Naive thymus-derived CD4-positive, alpha-beta T cell (primary cell): ENCODE measurements at regions not wholly inside any gene's neighbourhood (a gene's known extent, or its start where the extent isn't known, plus 50 kb on each side); places are given as distances from the start of the nearest gene placed in this dataset.

Experiments
- ATAC-seq: fragments of 150-1000 bp; cut with Tn5 transposase; 2 replicates; pipeline ENCODE4 v1.10.0; 2021; ENCODE audit warnings: mild to moderate bottlenecking, moderate library complexity
- CTCF ChIA-PET: fragments of 350-600 bp; sonication (Branson Sonifier 250); formaldehyde crosslinking; loops from one replicate; lab custom pipeline; 2021; ENCODE audit warnings: antibody characterized with exemption; lab: Charles Lee
- POLR2A ChIA-PET: fragments of 350-600 bp; sonication (Branson Sonifier 250); formaldehyde crosslinking; loops from one replicate; lab custom pipeline; 2021; ENCODE audit warnings: antibody characterized with exemption, inconsistent platforms; lab: Charles Lee
- DNase-seq, 9 donors: peaks; one replicate each; pipeline versions ENCODE4 v3.0.0 to v3.0.0-alpha.2; 2020 to 2022; ENCODE audit warnings: mixed read lengths in 1 of 9
- H3K27ac ChIP-seq: one replicate; pipeline ENCODE4 v1.7.0; 2013; ENCODE audit warnings: mild to moderate bottlenecking, low read depth, low read length, moderate library complexity
- H3K27me3 ChIP-seq, 2 donors: one replicate each; pipeline ENCODE4 v1.7.0; 2013; ENCODE audit warnings: low read length in 2 of 2, mild to moderate bottlenecking in 2 of 2, moderate library complexity in 2 of 2; ENCODE audit not compliant: control insufficient read depth in 2 of 2, insufficient read depth in 2 of 2
- H3K36me3 ChIP-seq, 3 experiments: 1 replicate in 2 of 3; 2 replicates in 1 of 3; pipeline ENCODE4 v1.7.0; 2013; ENCODE audit warnings: low read length in 3 of 3, mild to moderate bottlenecking in 3 of 3, moderate library complexity in 1 of 3; ENCODE audit not compliant: insufficient read depth in 3 of 3, control insufficient read depth in 2 of 3
- H3K4me1 ChIP-seq, 2 donors: one replicate each; pipeline ENCODE4 v1.7.0; 2013; ENCODE audit warnings: low read length in 2 of 2, mild to moderate bottlenecking in 2 of 2, moderate library complexity in 1 of 2; ENCODE audit not compliant: control insufficient read depth in 2 of 2, insufficient read depth in 2 of 2
- H3K4me3 ChIP-seq: 2 replicates; pipeline ENCODE4 v1.7.0; 2013; ENCODE audit warnings: mild to moderate bottlenecking, low read length
- H3K9me3 ChIP-seq, 3 experiments: 1 replicate in 2 of 3; 2 replicates in 1 of 3; pipeline ENCODE4 v1.7.0; 2013; ENCODE audit warnings: low read length in 3 of 3; ENCODE audit not compliant: control insufficient read depth in 2 of 3
- H3K27ac Mint-ChIP-seq, 9 donors: one replicate each; pipeline ENCODE4 v1.8.0; 2020 to 2022; ENCODE audit warnings: mixed read lengths in 9 of 9, mild to moderate bottlenecking in 8 of 9, moderate library complexity in 5 of 9, inconsistent platforms in 2 of 9
- H3K27me3 Mint-ChIP-seq, 5 donors: one replicate each; pipeline ENCODE4 v1.8.0; 2021 to 2022; ENCODE audit warnings: mixed read lengths in 5 of 5, mild to moderate bottlenecking in 1 of 5
- H3K36me3 Mint-ChIP-seq, 5 donors: one replicate each; pipeline ENCODE4 v1.8.0; 2020 to 2022; ENCODE audit warnings: mixed read lengths in 5 of 5, mild to moderate bottlenecking in 3 of 5, inconsistent platforms in 1 of 5
- H3K4me1 Mint-ChIP-seq, 7 donors: one replicate each; pipeline ENCODE4 v1.8.0; 2020 to 2022; ENCODE audit warnings: mixed read lengths in 7 of 7, mild to moderate bottlenecking in 3 of 7, inconsistent platforms in 1 of 7
- H3K4me3 Mint-ChIP-seq, 10 donors: one replicate each; pipeline ENCODE4 v1.8.0; 2020 to 2022; ENCODE audit warnings: mild to moderate bottlenecking in 10 of 10, mixed read lengths in 10 of 10, moderate library complexity in 6 of 10, inconsistent platforms in 2 of 10
- H3K9me3 Mint-ChIP-seq, 11 donors: one replicate each; pipeline ENCODE4 v1.8.0; 2020 to 2022; ENCODE audit warnings: mixed read lengths in 11 of 11, mild to moderate bottlenecking in 4 of 11, inconsistent platforms in 1 of 11, moderate library complexity in 1 of 11
- intact Hi-C, 2 donors: fragments of 100-400 bp; cut with micrococcal nuclease; formaldehyde crosslinking; loops; one replicate each; pipeline ENCODE4 v1.15.1; 2023

DNA sequence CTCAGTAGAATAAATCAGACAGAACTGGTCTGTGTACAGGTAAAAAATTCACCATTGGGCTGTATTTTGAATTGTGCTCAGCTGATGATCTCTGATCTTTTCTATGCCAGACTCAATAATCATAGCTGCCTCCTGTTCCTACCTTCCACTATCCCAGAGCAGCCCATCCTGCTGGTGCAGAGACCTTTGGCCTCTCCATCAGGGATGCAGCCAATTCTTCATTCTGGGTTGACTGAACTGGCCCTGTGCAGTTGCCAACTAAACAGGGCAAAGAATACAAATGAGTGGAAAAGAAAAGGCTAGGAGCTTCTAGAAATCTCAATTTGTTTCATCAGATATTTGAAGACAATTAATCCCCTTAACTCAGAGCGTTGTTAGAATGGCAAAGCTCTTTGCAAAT, 1781.3 kb upstream of the CELF4 start:
- Histone ChIP-seq H3K4me1 (no peaks in the 10 kb centered on the region), H3K9me3 (no peaks in the 10 kb centered on the region), H3K27ac (no peak overlapping the region), H3K27me3 (no peaks in the 10 kb centered on the region), H3K36me3 (no peaks in the 10 kb centered on the region), H3K4me3 (no peak overlapping the region)
- ChIA-PET POLR2A (no interaction called here), CTCF (no interaction called here)
- intact Hi-C loops, result no loop called here
- Mint-ChIP-seq H3K4me3 (no peak overlapping the region), H3K27me3 (no peaks in the 10 kb centered on the region), H3K36me3 (no peaks in the 10 kb centered on the region), H3K27ac (no peak overlapping the region), H3K4me1 (peaks cover 0 to 2% (median 0%) of the 10 kb centered on the region in 7 donors), H3K9me3 (peaks cover 0 to 18% (median 5%) of the 10 kb centered on the region in 11 donors)
- ATAC-seq (no peak), DNase-seq (no peak)

DNA sequence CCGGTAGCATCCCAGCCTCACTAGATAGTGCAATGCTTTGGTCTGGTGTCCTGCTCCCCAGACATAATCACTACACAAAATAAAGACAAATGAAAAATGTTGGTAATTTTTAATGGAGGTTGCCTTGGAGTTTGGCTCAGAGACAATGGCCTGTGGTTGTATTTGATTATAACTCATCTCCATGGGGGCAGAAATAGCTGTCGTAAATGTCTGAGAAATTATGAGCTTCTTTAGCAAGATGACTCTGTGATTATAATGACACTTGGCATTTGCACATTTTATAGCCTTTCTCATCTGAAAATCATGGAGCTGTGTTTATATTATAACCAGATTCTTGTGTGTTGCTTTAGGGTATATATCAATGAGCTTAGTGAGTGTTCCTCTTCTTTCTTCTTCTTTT, 1779.7 kb upstream of the CELF4 start:
- Histone ChIP-seq H3K36me3 (no peaks in the 10 kb centered on the region), H3K4me1 (no peaks in the 10 kb centered on the region), H3K4me3 (no peak overlapping the region), H3K9me3 (no peaks in the 10 kb centered on the region), H3K27ac (no peak overlapping the region), H3K27me3 (no peaks in the 10 kb centered on the region)
- Mint-ChIP-seq H3K4me1 (peaks cover 0 to 2% (median 0%) of the 10 kb centered on the region in 7 donors), H3K4me3 (no peak overlapping the region), H3K9me3 (peaks cover 0 to 18% (median 3%) of the 10 kb centered on the region in 11 donors), H3K27ac (no peak overlapping the region), H3K36me3 (no peaks in the 10 kb centered on the region), H3K27me3 (no peaks in the 10 kb centered on the region)
- no peak for ATAC-seq
- intact Hi-C loops, result no loop called here
- CTCF ChIA-PET, result no interaction called here
- POLR2A ChIA-PET, result no interaction called here
- no peak for DNase-seq

GRCh38 chr18:39344487-39344886, 1778.9 kb upstream of the CELF4 start:
- H3K9me3 Mint-ChIP-seq, result peaks cover 0 to 24% (median 6%) of the 10 kb centered on the region in 11 donors
- intact Hi-C loops, result no loop called here

GRCh38 chr18:39341129-39341528, 1775.5 kb upstream of the CELF4 start:
- H3K27ac ChIP-seq, result no peak overlapping the region
- Mint-ChIP-seq H3K9me3 (peaks cover 0 to 24% (median 6%) of the 10 kb centered on the region in 11 donors), H3K4me1 (no peaks in the 10 kb centered on the region), H3K36me3 (no peaks in the 10 kb centered on the region), H3K4me3 (no peak overlapping the region), H3K27me3 (no peaks in the 10 kb centered on the region), H3K27ac (no peak overlapping the region)
- no peak for ATAC-seq
- H3K4me3 ChIP-seq, result no peak overlapping the region
- no peaks in the 10 kb centered on the region for H3K36me3 ChIP-seq
- no peak for DNase-seq
- intact Hi-C loops, result no loop called here
- H3K27me3 ChIP-seq, result no peaks in the 10 kb centered on the region
- H3K4me1 ChIP-seq, result no peaks in the 10 kb centered on the region
- no peaks in the 10 kb centered on the region for H3K9me3 ChIP-seq
- POLR2A ChIA-PET, result no interaction called here
- CTCF ChIA-PET, result no interaction called here

More at GRCh38 chr18:39344487-39344886, 1778.9 kb upstream of the CELF4 start:
- Mint-ChIP-seq H3K4me1 (peaks cover 0 to 2% (median 0%) of the 10 kb centered on the region in 7 donors), H3K36me3 (no peaks in the 10 kb centered on the region), H3K27me3 (no peaks in the 10 kb centered on the region), H3K4me3 (no peak overlapping the region), H3K27ac (no peak overlapping the region)
- Histone ChIP-seq H3K4me1 (no peaks in the 10 kb centered on the region), H3K9me3 (no peaks in the 10 kb centered on the region), H3K36me3 (no peaks in the 10 kb centered on the region), H3K27ac (no peak overlapping the region), H3K27me3 (no peaks in the 10 kb centered on the region), H3K4me3 (no peak overlapping the region)
- no peak for DNase-seq
- no peak for ATAC-seq
- ChIA-PET CTCF (no interaction called here), POLR2A (no interaction called here)

GRCh38 chr18:39340418-39340817, 1774.8 kb upstream of the CELF4 start:
- ChIA-PET CTCF (no interaction called here), POLR2A (no interaction called here)
- H3K4me3 Mint-ChIP-seq, result no peak overlapping the region
- H3K4me1 Mint-ChIP-seq, result no peaks in the 10 kb centered on the region
- DNase-seq, result no peak
- intact Hi-C loops, result no loop called here
- Histone ChIP-seq H3K36me3 (no peaks in the 10 kb centered on the region), H3K27me3 (no peaks in the 10 kb centered on the region), H3K4me3 (no peak overlapping the region), H3K9me3 (no peaks in the 10 kb centered on the region), H3K4me1 (no peaks in the 10 kb centered on the region), H3K27ac (no peak overlapping the region)
- no peaks in the 10 kb centered on the region for H3K27me3 Mint-ChIP-seq
- ATAC-seq, result no peak
- no peaks in the 10 kb centered on the region for H3K36me3 Mint-ChIP-seq
- H3K9me3 Mint-ChIP-seq, result peaks cover 0 to 24% (median 6%) of the 10 kb centered on the region in 11 donors
- no peak overlapping the region for H3K27ac Mint-ChIP-seq

DNA sequence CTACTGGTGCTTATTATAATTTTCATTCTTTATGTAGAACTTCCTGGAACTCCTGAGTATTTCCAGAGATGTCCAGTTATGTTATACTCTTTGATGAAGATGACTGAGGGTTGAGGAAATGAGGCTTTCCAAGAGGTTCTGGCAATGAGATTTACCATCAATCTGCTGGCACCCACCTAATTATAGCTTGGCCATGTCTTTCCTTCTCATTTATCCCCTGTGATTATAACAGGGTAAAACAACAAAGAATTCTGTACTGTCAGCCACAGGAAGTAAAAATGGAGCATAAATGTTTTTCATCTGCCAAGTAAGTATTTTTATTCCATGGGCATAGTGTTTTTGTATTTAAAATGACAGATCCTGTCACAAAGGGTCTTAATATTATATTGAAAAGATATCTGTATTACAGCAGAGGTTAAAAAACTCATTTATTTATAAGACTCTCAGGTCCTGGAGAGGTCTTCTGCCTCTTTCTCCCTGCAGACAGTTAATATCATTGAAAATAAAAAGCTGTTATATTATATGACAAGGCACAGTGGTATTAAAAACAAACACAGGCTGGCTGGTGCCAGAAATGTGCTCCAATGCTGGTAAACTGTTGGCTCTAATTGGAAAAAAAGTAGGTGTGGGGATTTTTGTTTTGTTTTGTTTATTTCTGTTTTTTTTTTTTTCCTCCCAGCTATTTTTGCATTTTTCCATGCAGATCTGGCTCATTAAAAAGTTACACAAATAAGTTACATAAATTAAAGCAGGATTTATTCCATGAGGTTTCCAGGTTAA, 1764.1 kb upstream of the CELF4 start:
- Mint-ChIP-seq H3K36me3 (no peaks in the 10 kb centered on the region), H3K27ac (no peak overlapping the region), H3K9me3 (peaks cover 0 to 4% (median 0%) of the 10 kb centered on the region in 11 donors), H3K4me3 (no peak overlapping the region), H3K4me1 (no peaks in the 10 kb centered on the region), H3K27me3 (no peaks in the 10 kb centered on the region)
- ATAC-seq (no peak), DNase-seq (no peak)
- H3K4me1 ChIP-seq, result no peaks in the 10 kb centered on the region
- ChIA-PET POLR2A (no interaction called here), CTCF (no interaction called here)
- H3K4me3 ChIP-seq, result no peak overlapping the region
- no peaks in the 10 kb centered on the region for H3K27me3 ChIP-seq
- H3K27ac ChIP-seq, result no peak overlapping the region
- intact Hi-C loops, result loop anchor here in 1 of 2 donors (10.0 kb wide), 1 partner anchor 55 kb away; no protein-coding TSS in a partner anchor
- H3K9me3 ChIP-seq, result no peaks in the 10 kb centered on the region
- no peaks in the 10 kb centered on the region for H3K36me3 ChIP-seq

DNA sequence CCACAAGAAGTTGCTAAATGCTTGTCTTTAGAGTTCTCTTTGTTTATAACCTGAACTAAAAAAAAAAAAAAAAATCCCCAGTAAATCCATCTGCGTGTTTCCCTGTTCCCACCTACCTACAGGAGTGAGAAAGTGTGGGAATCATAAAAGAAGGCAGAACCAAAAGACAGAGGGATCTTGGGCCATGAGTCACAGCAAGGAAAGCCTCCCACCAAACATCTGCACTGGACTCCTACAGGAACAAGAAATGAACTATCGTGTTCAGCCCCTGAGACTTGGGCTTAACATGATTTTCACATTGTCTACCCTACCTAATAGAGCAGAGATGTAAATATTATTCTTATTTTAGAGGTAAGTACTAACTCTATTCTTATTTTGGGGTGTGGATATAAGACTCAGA, 1761.2 kb upstream of the CELF4 start:
- Histone ChIP-seq H3K4me1 (no peaks in the 10 kb centered on the region), H3K27me3 (no peaks in the 10 kb centered on the region), H3K4me3 (no peak overlapping the region), H3K27ac (no peak overlapping the region), H3K9me3 (no peaks in the 10 kb centered on the region), H3K36me3 (no peaks in the 10 kb centered on the region)
- Mint-ChIP-seq H3K27ac (no peak overlapping the region), H3K4me3 (no peak overlapping the region), H3K27me3 (no peaks in the 10 kb centered on the region), H3K4me1 (no peaks in the 10 kb centered on the region), H3K36me3 (no peaks in the 10 kb centered on the region), H3K9me3 (no peaks in the 10 kb centered on the region)
- intact Hi-C loops, result no loop called here
- no peak for ATAC-seq
- ChIA-PET CTCF (no interaction called here), POLR2A (no interaction called here)
- DNase-seq, result no peak
